Heart left ventricle (tissue), 16 donors: ENCODE measurements at regions not wholly inside any gene's neighbourhood (a gene's known extent, or its start where the extent isn't known, plus 50 kb on each side); places are given as distances from the start of the nearest gene placed in this dataset.

Source experiments
- ATAC-seq, 4 donors: fragments of 200-7000 bp; cut with Tn5 transposase; one replicate each; pipeline ENCODE4 v1.9.1; 2020 to 2022; ENCODE audit warnings: moderate library complexity in 4 of 4, mild to moderate bottlenecking in 3 of 4, moderate number of reproducible peaks in 1 of 4
- DNase-seq, 5 donors: peaks; one replicate each; pipeline ENCODE4 v3.0.0-alpha.2; 2020
- H3K27ac ChIP-seq, 12 donors: fragments of 200-600 bp; sonication (generic) in 4 of 12; one replicate each; pipeline versions ENCODE4 v1.5.0 to v1.8.0; 2016 to 2022; ENCODE audit warnings: mild to moderate bottlenecking in 2 of 12
- H3K27me3 ChIP-seq, 9 donors: fragments of 200-600 bp; sonication (generic) in 2 of 9; one replicate each; pipeline versions ENCODE4 v1.5.1 to v1.8.0; 2016 to 2022; ENCODE audit warnings: mild to moderate bottlenecking in 3 of 9
- H3K36me3 ChIP-seq, 9 donors: fragments of 200-600 bp; sonication (generic) in 2 of 9; one replicate each; pipeline versions ENCODE4 v1.5.0 to v1.8.0; 2018 to 2022; ENCODE audit warnings: mild to moderate bottlenecking in 2 of 9
- H3K4me1 ChIP-seq, 12 donors: fragments of 200-600 bp; sonication (generic) in 4 of 12; one replicate each; pipeline versions ENCODE4 v1.5.0 to v1.8.0; 2016 to 2022; ENCODE audit warnings: mild to moderate bottlenecking in 3 of 12
- H3K4me3 ChIP-seq, 12 donors: fragments of 200-600 bp; sonication (generic) in 4 of 12; one replicate each; pipeline versions ENCODE4 v1.5.0 to v1.8.0; 2017 to 2022; ENCODE audit warnings: mild to moderate bottlenecking in 9 of 12, moderate library complexity in 4 of 12
- H3K9me3 ChIP-seq, 12 donors: fragments of 200-600 bp; sonication (generic) in 4 of 12; one replicate each; pipeline versions ENCODE4 v1.5.0 to v1.8.0; 2016 to 2022; ENCODE audit warnings: mild to moderate bottlenecking in 1 of 12
- CTCF ChIP-seq, 12 donors: fragments of 200-600 bp; sonication (generic) in 4 of 12; IDR thresholded peaks; one replicate each; pipeline versions ENCODE4 v1.5.0 to v1.8.0; 2018 to 2022; ENCODE audit warnings: antibody characterized with exemption in 12 of 12, mild to moderate bottlenecking in 5 of 12
- POLR2A ChIP-seq, 2 donors: fragments of 450-650 bp; IDR thresholded peaks; one replicate each; pipeline ENCODE4 v1.6.1; 2017; ENCODE audit warnings: antibody characterized with exemption in 2 of 2, mild to moderate bottlenecking in 2 of 2, moderate library complexity in 2 of 2
- WGBS, 4 donors: extraction: QIAGEN DNeasy Blood & Tissue Kit in 2 of 4; methylation state at CpG; one replicate each; pipeline versions ENCODE4 v1.1.5 to v1.1.7; 2013 to 2018; 5-methylcytosine and 5-hydroxymethylcytosine counted together
- intact Hi-C, 10 donors: fragments of 100-400 bp; cut with DNase I; formaldehyde crosslinking; loops; one replicate each; pipeline versions ENCODE4 v1.11.1 to v1.14.2; 2022
- donor health status: ischemic (EF 13 %, LVEDD 7.1; RV severe dilation, severe dysfunction).
- donor health status: healthy with polysubstance abuse.
- donor health status: DM: no; HTN: yes; CAD: no.
- donor health status: DM: no; HTN: no; CAD: no.
- donor health status: ischemic (EF 25% LVEDD 6.9; RV normal size, moderate dysfunction).
- donor health status: ischemic (EF 25% LVEDD 5.7; RV mildly dilated, moderate dysfunction).
- donor health status: healthy.
- donor health status: DM: yes; HTN: yes; CAD: no.
- donor health status: ischemic (EF 35%, LVEDD 5.7; RV mildly dilated, moderate dysfunction).
- donor health status: nonischemic (EF 11% LVEDD 7.7; RV severe dilation, severe dysfunction).
- donor health status: DM: yes; HTN: yes; CAD: no.
- donor health status: PGD.
- donor health status: ischemic (EF 29% LVEDD 5.4; RV normal size, mild dysfunction).
- donor health status: nonischemic (EF 23%, LVEDD 6.1; RV moderate dilation, normal function).

GRCh38 chr20:50339466-50339901, 148.9 kb downstream of the CEBPB start:
- peak in 1 of 5 donors; percentile 22 for DNase-seq
- ATAC-seq, result peak in 1 of 4 donors; percentile 21
- TF ChIP-seq POLR2A (IDR thresholded peaks at IDR 0.05) (no peak), CTCF (IDR thresholded peaks at IDR 0.05) (no peak)
- Histone ChIP-seq H3K36me3 (no peaks in the 10 kb centered on the region), H3K4me1 (peaks cover 0 to 40% (median 0%) of the 10 kb centered on the region in 12 donors), H3K9me3 (no peaks in the 10 kb centered on the region), H3K27me3 (no peaks in the 10 kb centered on the region), H3K27ac (peak overlapping the region in 8 of 12 donors; percentile 1 to 92 (median 24)), H3K4me3 (peak overlapping the region in 3 of 12 donors; percentile 12 to 28 (median 16))
- intact Hi-C loops, result no loop called here
- WGBS, 4 donors, result 64 to 84% (median 69%) methylated on average over 3 of the region's 3 CpGs

GRCh38 chr20:50340541-50340940, 149.9 kb downstream of the CEBPB start:
- ATAC-seq, result no peak
- H3K9me3 ChIP-seq, result no peaks in the 10 kb centered on the region
- intact Hi-C loops, result no loop called here
- no peaks in the 10 kb centered on the region for H3K36me3 ChIP-seq
- peak in 1 of 5 donors; percentile 44 for DNase-seq
- WGBS, 4 donors, result 93 to 100% (median 95%) methylated on average over 6 to 7 of the region's 7 CpGs
- H3K4me1 ChIP-seq, result peaks cover 0 to 50% (median 5%) of the 10 kb centered on the region in 12 donors
- TF ChIP-seq POLR2A (IDR thresholded peaks at IDR 0.05), result no peak
- no peak for TF ChIP-seq CTCF (IDR thresholded peaks at IDR 0.05)
- no peaks in the 10 kb centered on the region for H3K27me3 ChIP-seq
- H3K4me3 ChIP-seq, result no peak overlapping the region
- H3K27ac ChIP-seq, result peak overlapping the region in 1 of 12 donors; percentile 92

GRCh38 chr20:50341050-50341449, 150.4 kb downstream of the CEBPB start:
- H3K27me3 ChIP-seq, result no peaks in the 10 kb centered on the region
- 89 to 97% (median 94%) methylated on average over 4 to 9 of the region's 9 CpGs for WGBS, 4 donors
- no peak overlapping the region for H3K4me3 ChIP-seq
- H3K9me3 ChIP-seq, result no peaks in the 10 kb centered on the region
- H3K36me3 ChIP-seq, result no peaks in the 10 kb centered on the region
- no peak for ATAC-seq
- intact Hi-C loops, result no loop called here
- peak overlapping the region in 1 of 12 donors; percentile 92 for H3K27ac ChIP-seq
- no peak for TF ChIP-seq POLR2A (IDR thresholded peaks at IDR 0.05)
- no peak for TF ChIP-seq CTCF (IDR thresholded peaks at IDR 0.05)
- peaks cover 4 to 55% (median 10%) of the 10 kb centered on the region in 12 donors for H3K4me1 ChIP-seq
- DNase-seq, result peak in 1 of 5 donors; percentile 43

- Histone ChIP-seq H3K27ac (no peak overlapping the region), H3K27me3 (no peaks in the 10 kb centered on the region), H3K9me3 (no peaks in the 10 kb centered on the region), H3K4me1 (peaks cover 4 to 66% (median 20%) of the 10 kb centered on the region in 12 donors), H3K4me3 (no peak overlapping the region), H3K36me3 (no peaks in the 10 kb centered on the region)
- intact Hi-C loops, result no loop called here
- TF ChIP-seq POLR2A (IDR thresholded peaks at IDR 0.05), result no peak
- no peak for TF ChIP-seq CTCF (IDR thresholded peaks at IDR 0.05)
- peak in 1 of 5 donors; percentile 10 for DNase-seq
- 93 to 96% (median 95%) methylated on average over 12 of the region's 12 CpGs for WGBS, 4 donors
- ATAC-seq, result no peak
These were observed 151.4 kb downstream of the CEBPB start for GRCh38 chr20:50341880-50342637.
